IMR-90 (cell line): ENCODE measurements at regions not wholly inside any gene's neighbourhood (a gene's known extent, or its start where the extent isn't known, plus 50 kb on each side); places are given as distances from the start of the nearest gene placed in this dataset.
"Not testable (repeated sequence)": the region's sequence is repeated elsewhere in the genome, so short reads cannot be mapped to it uniquely, and the experiment has no call there.

Source experiments
- ATAC-seq: fragments of 200-7000 bp; cut with Tn5 transposase; 2 replicates; pipeline ENCODE4 v1.9.1; 2020; ENCODE audit warnings: low read depth, mild to moderate bottlenecking, moderate library complexity
- BruUV-seq: library from RNA; stranded (reverse); fragments of 400-500 nt; replicated peaks from 2 replicates; lab custom pipeline; 2021; lab: Mats Ljungman, UMichigan
- CTCF ChIA-PET: fragments of 300-600 bp; formaldehyde crosslinking; extraction: SDS; loops from one replicate; lab custom pipeline; 2021; ENCODE audit warnings: antibody characterized with exemption; lab: Yijun Ruan, JAX
- POLR2A ChIA-PET: fragments of 300-600 bp; sonication (Branson Sonifier 250); formaldehyde crosslinking; loops from one replicate; lab custom pipeline; 2022; ENCODE audit warnings: antibody characterized with exemption; ENCODE audit not compliant: unreplicated experiment; lab: Charles Lee
- DNase-seq: peaks from one replicate; pipeline ENCODE4 v3.0.0; 2013
- H2AFZ ChIP-seq: replicated peaks from 2 replicates; pipeline ENCODE3; 2013; ENCODE audit warnings: low read length, mild to moderate bottlenecking; ENCODE audit not compliant: poor library complexity
- H2AK5ac ChIP-seq: 2 replicates; pipeline ENCODE4 v1.6.1; 2013; ENCODE audit warnings: low read depth, low read length, inconsistent platforms
- H2AK9ac ChIP-seq: replicated peaks from 2 replicates; pipeline ENCODE3; 2013; ENCODE audit warnings: mild to moderate bottlenecking, low read depth, low read length, moderate library complexity; ENCODE audit not compliant: poor library complexity
- H2BK120ac ChIP-seq: 2 replicates; pipeline ENCODE4 v1.6.1; 2013; ENCODE audit warnings: low read depth, low read length, inconsistent platforms
- H2BK15ac ChIP-seq: 3 replicates; pipeline ENCODE4 v1.6.1; 2013; ENCODE audit warnings: low read depth, low read length, inconsistent platforms
- H2BK20ac ChIP-seq: 2 replicates; pipeline ENCODE4 v1.6.1; 2013; ENCODE audit warnings: low read depth, mild to moderate bottlenecking, inconsistent platforms, low read length, moderate library complexity
- H2BK5ac ChIP-seq: 2 replicates; pipeline ENCODE4 v1.6.1; 2013; ENCODE audit warnings: mild to moderate bottlenecking, low read depth, low read length, inconsistent platforms; ENCODE audit not compliant: poor library complexity, severe bottlenecking
- H3K14ac ChIP-seq: replicated peaks from 2 replicates; pipeline ENCODE4 v1.6.1; 2013; ENCODE audit warnings: low read depth, low read length, inconsistent platforms
- H3K18ac ChIP-seq: 2 replicates; pipeline ENCODE4 v1.6.1; 2013; ENCODE audit warnings: low read depth, low read length, control low read depth
- H3K23ac ChIP-seq: 2 replicates; pipeline ENCODE4 v1.6.1; 2013; ENCODE audit warnings: low read depth, low read length, inconsistent platforms
- H3K27ac ChIP-seq: 2 replicates; pipeline ENCODE4 v1.5.1; 2013; ENCODE audit warnings: mild to moderate bottlenecking, control low read depth, low read length; ENCODE audit not compliant: insufficient read depth
- H3K27me3 ChIP-seq: 2 replicates; pipeline ENCODE4 v1.6.1; 2013; ENCODE audit warnings: low read length; ENCODE audit not compliant: control insufficient read depth, insufficient read depth
- H3K36me3 ChIP-seq: 2 replicates; pipeline ENCODE4 v1.6.1; 2013; ENCODE audit warnings: low read length, mixed read lengths; ENCODE audit not compliant: control insufficient read depth, insufficient read depth
- H3K4ac ChIP-seq: 2 replicates; pipeline ENCODE4 v1.6.1; 2013; ENCODE audit warnings: low read depth, low read length, inconsistent platforms
- H3K4me1 ChIP-seq: 2 replicates; pipeline ENCODE4 v1.6.1; 2013; ENCODE audit warnings: low read length, mixed read lengths; ENCODE audit not compliant: control insufficient read depth, insufficient read depth
- H3K4me2 ChIP-seq: 2 replicates; pipeline ENCODE4 v1.6.1; 2013; ENCODE audit warnings: low read depth, mild to moderate bottlenecking, control low read depth, low read length, moderate library complexity
- H3K4me3 ChIP-seq: 2 replicates; pipeline ENCODE4 v1.5.1; 2013; ENCODE audit warnings: low read depth, mild to moderate bottlenecking, control low read depth, low read length, moderate library complexity; ENCODE audit not compliant: insufficient read depth
- H3K56ac ChIP-seq: 2 replicates; pipeline ENCODE4 v1.6.1; 2013; ENCODE audit warnings: low read length, inconsistent platforms; ENCODE audit not compliant: insufficient read depth; ENCODE audit errors: extremely low read depth
- H3K79me1 ChIP-seq, 2 experiments: 2 replicates each; pipeline ENCODE4 v1.6.1; 2013; ENCODE audit warnings: low read length in 2 of 2, inconsistent platforms in 1 of 2, low read depth in 1 of 2
- H3K9ac ChIP-seq: 2 replicates; pipeline ENCODE4 v1.6.1; 2013; ENCODE audit warnings: low read depth, low read length, control low read depth
- H3K9me1 ChIP-seq: 2 replicates; pipeline ENCODE4 v1.6.1; 2013; ENCODE audit warnings: low read length, inconsistent platforms; ENCODE audit not compliant: insufficient read depth
- H3K9me3 ChIP-seq: 2 replicates; pipeline ENCODE4 v1.6.1; 2013; ENCODE audit warnings: low read length; ENCODE audit not compliant: control insufficient read depth, insufficient read depth
- H4K20me1 ChIP-seq: 2 replicates; pipeline ENCODE4 v1.6.1; 2013; ENCODE audit warnings: low read length, inconsistent platforms; ENCODE audit not compliant: insufficient read depth
- H4K5ac ChIP-seq: 2 replicates; pipeline ENCODE4 v1.6.1; 2013; ENCODE audit warnings: mild to moderate bottlenecking, low read depth, low read length, control low read depth
- H4K8ac ChIP-seq, 2 experiments: 2 replicates each; pipeline ENCODE4 v1.6.1; 2013; ENCODE audit warnings: low read depth in 2 of 2, low read length in 2 of 2, control low read depth in 1 of 2, inconsistent platforms in 1 of 2
- H4K91ac ChIP-seq: 2 replicates; pipeline ENCODE4 v1.6.1; 2013; ENCODE audit warnings: low read depth, low read length, inconsistent platforms; ENCODE audit not compliant: insufficient read depth
- WGBS, 2 experiments: methylation state at CpG; one replicate each; pipeline versions ENCODE4 v1.1.5 to v1.1.7; 2013; ENCODE audit warnings: missing lambda C conversion rate in 2 of 2; ENCODE audit not compliant: insufficient read length in 1 of 2; ENCODE audit errors: extremely low coverage in 2 of 2; 5-methylcytosine and 5-hydroxymethylcytosine counted together
- dilution Hi-C: fragments of 300-500 bp; cut with HindIII; formaldehyde crosslinking; loops from one replicate; pipeline ENCODE4 v1.14.3; 2018; ENCODE audit warnings: low sequenced_read_pairs; ENCODE audit not compliant: unreplicated experiment
- in situ Hi-C: fragments of 300-500 bp; cut with MboI; formaldehyde crosslinking; loops from 3 replicates; pipeline ENCODE4 v1.14.3; 2019; ENCODE audit warnings: low sequenced_read_pairs, inconsistent platforms, mixed read lengths
- intact Hi-C: fragments of 100-400 bp; cut with micrococcal nuclease; formaldehyde crosslinking; loops from 2 replicates; pipeline ENCODE4 v1.10.0; 2022

GRCh38 chr1:79493702-79494101 is 487.2 kb upstream of the ADGRL4 start:
- H3K36me3 ChIP-seq, H2BK120ac ChIP-seq, H2AK5ac ChIP-seq, POLR2A ChIA-PET, dilution Hi-C loops, H3K23ac ChIP-seq, H3K27me3 ChIP-seq, H2BK5ac ChIP-seq, H2AK9ac ChIP-seq, H2BK15ac ChIP-seq, H4K5ac ChIP-seq, H4K8ac ChIP-seq, H3K9me3 ChIP-seq, H3K27ac ChIP-seq, H3K18ac ChIP-seq, CTCF ChIA-PET, H3K4me2 ChIP-seq, H3K14ac ChIP-seq, intact Hi-C loops, H4K91ac ChIP-seq, H3K4me3 ChIP-seq, H2BK20ac ChIP-seq, H3K56ac ChIP-seq, H3K9me1 ChIP-seq, H4K20me1 ChIP-seq, DNase-seq, H3K4ac ChIP-seq, BruUV-seq, H3K9ac ChIP-seq, H3K4me1 ChIP-seq, ATAC-seq, in situ Hi-C loops, H2AFZ ChIP-seq, H3K79me1 ChIP-seq: not testable (repeated sequence)
- no CpG with 5 or more reads among the region's 4 CpGs for WGBS, 2 experiments

DNA sequence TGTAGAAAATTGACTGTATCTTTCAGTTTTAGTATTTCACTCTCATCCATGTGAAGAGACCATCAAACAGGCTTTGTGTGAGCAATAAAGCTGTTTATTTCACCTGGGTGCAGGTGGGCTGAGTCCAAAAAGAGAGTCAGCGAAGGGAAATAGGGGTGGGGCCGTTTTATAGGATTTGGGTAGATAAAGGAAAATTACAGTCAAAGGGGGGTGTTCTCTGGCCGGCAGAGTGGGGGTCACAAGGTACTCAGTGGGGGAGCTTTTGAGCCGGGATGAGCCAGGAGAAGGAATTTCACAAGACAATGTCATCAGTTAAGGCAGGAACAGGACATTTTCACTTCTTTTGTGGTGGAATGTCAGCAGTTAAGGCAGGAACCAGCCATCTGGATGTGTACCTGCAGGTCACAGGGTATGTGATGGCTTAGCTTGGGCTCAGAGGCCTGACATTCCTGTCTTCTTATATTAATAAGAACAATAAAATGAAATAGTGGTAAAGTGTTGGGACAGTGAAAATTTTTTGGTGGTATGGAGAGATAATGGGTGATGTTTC is 482.1 kb upstream of the ADGRL4 start:
- H3K23ac ChIP-seq, in situ Hi-C loops, dilution Hi-C loops, BruUV-seq, H3K9me1 ChIP-seq, H3K56ac ChIP-seq, ATAC-seq, H4K91ac ChIP-seq, H2BK15ac ChIP-seq, H3K18ac ChIP-seq, H3K4me1 ChIP-seq, H2AFZ ChIP-seq, H3K4me2 ChIP-seq, H4K20me1 ChIP-seq, H3K4ac ChIP-seq, H2BK5ac ChIP-seq, H2BK120ac ChIP-seq, POLR2A ChIA-PET, H3K27ac ChIP-seq, H3K79me1 ChIP-seq, H2AK5ac ChIP-seq, H4K5ac ChIP-seq, H3K4me3 ChIP-seq, H3K9ac ChIP-seq, intact Hi-C loops, H4K8ac ChIP-seq, H2BK20ac ChIP-seq, H3K36me3 ChIP-seq, H2AK9ac ChIP-seq, H3K9me3 ChIP-seq, CTCF ChIA-PET, H3K14ac ChIP-seq, DNase-seq, H3K27me3 ChIP-seq: not testable (repeated sequence)
- WGBS, 2 experiments: no CpG with 5 or more reads among the region's 4 CpGs
